ENCODE measurements at regions not wholly inside any gene's neighbourhood (a gene's known extent, or its start where the extent isn't known, plus 50 kb on each side); places are given as distances from the start of the nearest gene placed in this dataset.

DNA sequence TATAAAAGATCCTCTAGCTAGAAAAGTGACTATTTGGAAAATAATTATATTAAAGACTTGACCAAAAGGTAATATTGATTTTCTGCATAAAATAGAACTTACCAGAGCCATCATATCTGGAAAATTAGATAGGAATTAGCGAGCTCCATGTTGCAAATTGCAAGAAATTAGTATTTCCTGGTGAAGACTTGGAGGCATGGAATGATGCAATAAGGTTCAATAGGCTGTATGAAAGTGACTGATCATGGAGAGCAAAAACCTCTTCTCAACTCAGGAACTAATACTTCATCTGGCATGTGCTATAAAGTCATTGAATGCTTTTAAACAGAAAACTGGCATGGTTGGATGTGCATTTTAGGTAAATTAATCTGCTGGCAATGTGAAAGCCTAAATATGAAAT lies 66.3 kb upstream of the UFM1 start:
- ChIA-PET CTCF (no interaction called here), POLR2A (no interaction called here)
- ATAC-seq (ENCODE audit: low read depth) (no peak), DNase-seq (no peak)
- TF ChIP-seq, protein P1, sequence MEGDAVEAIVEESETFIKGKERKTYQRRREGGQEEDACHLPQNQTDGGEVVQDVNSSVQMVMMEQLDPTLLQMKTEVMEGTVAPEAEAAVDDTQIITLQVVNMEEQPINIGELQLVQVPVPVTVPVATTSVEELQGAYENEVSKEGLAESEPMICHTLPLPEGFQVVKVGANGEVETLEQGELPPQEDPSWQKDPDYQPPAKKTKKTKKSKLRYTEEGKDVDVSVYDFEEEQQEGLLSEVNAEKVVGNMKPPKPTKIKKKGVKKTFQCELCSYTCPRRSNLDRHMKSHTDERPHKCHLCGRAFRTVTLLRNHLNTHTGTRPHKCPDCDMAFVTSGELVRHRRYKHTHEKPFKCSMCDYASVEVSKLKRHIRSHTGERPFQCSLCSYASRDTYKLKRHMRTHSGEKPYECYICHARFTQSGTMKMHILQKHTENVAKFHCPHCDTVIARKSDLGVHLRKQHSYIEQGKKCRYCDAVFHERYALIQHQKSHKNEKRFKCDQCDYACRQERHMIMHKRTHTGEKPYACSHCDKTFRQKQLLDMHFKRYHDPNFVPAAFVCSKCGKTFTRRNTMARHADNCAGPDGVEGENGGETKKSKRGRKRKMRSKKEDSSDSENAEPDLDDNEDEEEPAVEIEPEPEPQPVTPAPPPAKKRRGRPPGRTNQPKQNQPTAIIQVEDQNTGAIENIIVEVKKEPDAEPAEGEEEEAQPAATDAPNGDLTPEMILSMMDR (IDR thresholded peaks at IDR 0.05), result no peak
- Mint-ChIP-seq H3K4me1 (no peaks in the 10 kb centered on the region), H3K27me3 (no peaks in the 10 kb centered on the region), H3K36me3 (ENCODE audit: low read depth) (no peaks in the 10 kb centered on the region), H3K27ac (no peak overlapping the region), H3K9me3 (peaks cover 21% of the 10 kb centered on the region), H3K4me3 (no peak overlapping the region)
- intact Hi-C loops (cut with micrococcal nuclease), result no loop called here

DNA sequence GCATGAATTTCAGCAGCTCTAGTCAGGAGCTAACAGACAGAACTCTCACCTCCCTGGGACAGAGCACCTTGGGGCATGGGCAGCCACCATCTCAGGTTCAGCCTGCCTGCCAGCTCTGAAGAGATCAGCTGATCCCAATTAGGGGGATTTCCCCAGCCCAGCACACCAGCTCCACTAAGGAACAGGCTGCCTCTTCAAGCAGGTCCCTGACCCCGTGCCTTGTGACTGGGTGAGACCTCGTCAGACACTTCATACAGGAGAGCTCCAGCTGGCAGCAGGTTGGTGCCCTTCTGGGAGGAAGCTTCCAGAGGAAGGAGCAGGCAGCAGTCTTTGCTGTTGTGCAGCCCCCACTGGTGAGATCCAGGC lies 84.5 kb upstream of the UFM1 start:
- Mint-ChIP-seq H3K4me1 (no peaks in the 10 kb centered on the region), H3K9me3 (peaks cover 9% of the 10 kb centered on the region), H3K4me3 (no peak overlapping the region), H3K27me3 (no peaks in the 10 kb centered on the region), H3K27ac (no peak overlapping the region), H3K36me3 (ENCODE audit: low read depth) (no peaks in the 10 kb centered on the region)
- DNase-seq (no peak), ATAC-seq (ENCODE audit: low read depth) (no peak)
- CTCF ChIA-PET, result no interaction called here
- TF ChIP-seq, protein P1 (IDR thresholded peaks at IDR 0.05), result no peak
- POLR2A ChIA-PET, result no interaction called here
- intact Hi-C loops (cut with micrococcal nuclease), result no loop called here

DNA sequence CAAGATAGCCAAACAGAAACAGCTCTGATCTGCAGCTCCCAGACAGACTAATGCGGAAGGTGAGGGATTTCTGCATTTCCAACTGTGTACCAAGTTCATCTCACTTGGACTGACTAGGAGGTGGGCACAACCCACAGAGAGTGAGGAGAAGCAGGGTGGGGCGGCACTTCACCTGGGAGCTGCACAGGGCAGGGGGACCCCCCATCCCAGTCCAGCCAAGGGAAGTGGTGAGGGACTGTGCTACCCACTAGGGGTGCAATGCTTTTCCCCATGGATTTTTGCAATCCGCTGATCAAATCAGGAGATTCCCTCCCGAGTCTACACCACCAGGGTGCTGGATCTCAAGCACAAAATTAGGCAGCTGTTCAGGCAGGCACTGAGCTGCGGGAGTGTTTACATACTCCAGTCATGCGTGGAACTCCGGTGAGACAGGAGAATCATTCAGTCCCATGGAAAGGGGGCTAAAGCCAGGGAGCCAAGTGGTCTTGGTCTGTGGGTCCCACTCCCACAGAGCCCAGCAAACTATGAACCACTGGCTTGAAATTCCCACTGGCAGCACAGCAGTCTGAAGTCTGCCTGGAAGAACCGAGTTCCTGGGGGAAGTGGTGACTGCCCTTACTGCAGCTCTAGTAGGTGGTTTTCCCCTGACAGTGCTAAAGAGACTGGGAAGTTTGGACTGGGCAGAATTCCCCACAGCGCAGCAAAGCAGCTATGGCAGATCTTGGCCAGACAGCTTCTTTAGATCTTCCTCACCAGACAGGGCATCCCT lies 85.1 kb upstream of the UFM1 start:
- ATAC-seq (ENCODE audit: low read depth) (no peak), DNase-seq (no peak)
- Mint-ChIP-seq H3K4me3 (no peak overlapping the region), H3K4me1 (no peaks in the 10 kb centered on the region), H3K9me3 (peaks cover 9% of the 10 kb centered on the region), H3K36me3 (ENCODE audit: low read depth) (no peaks in the 10 kb centered on the region), H3K27me3 (no peaks in the 10 kb centered on the region), H3K27ac (no peak overlapping the region)
- POLR2A ChIA-PET, result no interaction called here
- CTCF ChIA-PET, result no interaction called here
- intact Hi-C loops (cut with micrococcal nuclease), result no loop called here
- TF ChIP-seq, protein P1 (IDR thresholded peaks at IDR 0.05), result no peak

DNA sequence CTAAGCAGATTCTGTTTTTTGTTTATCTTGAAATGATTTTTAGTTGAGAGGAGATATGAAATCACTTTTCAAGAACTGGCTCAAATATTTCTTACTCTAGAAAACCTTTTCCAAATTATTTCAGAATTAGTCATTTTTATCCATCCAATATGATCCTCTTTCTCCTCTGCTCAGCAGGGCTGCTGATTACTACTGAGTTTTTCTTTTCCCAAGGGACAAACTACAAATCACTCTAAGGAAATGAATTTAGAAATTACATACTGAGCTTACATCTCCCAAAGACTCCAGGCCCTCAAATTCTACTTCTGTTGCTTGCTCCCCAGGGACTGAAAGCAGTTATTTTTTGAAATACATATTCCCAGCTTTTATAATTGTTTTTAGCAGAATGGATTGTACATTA lies 87.4 kb upstream of the UFM1 start:
- Mint-ChIP-seq H3K27ac (no peak overlapping the region), H3K36me3 (ENCODE audit: low read depth) (no peaks in the 10 kb centered on the region), H3K4me3 (no peak overlapping the region), H3K27me3 (no peaks in the 10 kb centered on the region), H3K4me1 (no peaks in the 10 kb centered on the region), H3K9me3 (no peaks in the 10 kb centered on the region)
- DNase-seq (no peak), ATAC-seq (ENCODE audit: low read depth) (no peak)
- POLR2A ChIA-PET, result no interaction called here
- CTCF ChIA-PET, result no interaction called here
- TF ChIP-seq, protein P1 (IDR thresholded peaks at IDR 0.05), result no peak
- intact Hi-C loops (cut with micrococcal nuclease), result no loop called here

DNA sequence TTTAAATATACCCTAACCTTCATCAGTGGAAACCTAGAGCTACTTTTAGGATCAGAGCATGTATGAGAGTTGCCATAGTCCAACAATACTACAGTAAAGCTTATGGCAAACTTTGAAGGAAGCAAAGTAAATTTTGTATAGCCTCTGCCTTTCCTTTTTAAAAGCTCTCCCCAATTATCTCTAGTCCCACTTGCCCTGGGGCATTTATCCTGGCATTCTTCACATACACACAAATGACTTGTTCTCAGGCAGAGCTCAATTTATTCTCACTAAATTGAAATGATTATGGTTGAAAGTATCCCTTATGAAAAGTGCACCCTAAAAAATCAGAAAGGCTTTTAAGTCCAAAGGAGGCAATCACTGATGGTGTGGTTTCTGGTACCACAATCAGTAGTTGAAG lies 94.1 kb upstream of the UFM1 start:
- no peaks in the 10 kb centered on the region for H3K9me3 Mint-ChIP-seq
- H3K4me3 Mint-ChIP-seq, result no peak overlapping the region
- H3K36me3 Mint-ChIP-seq (ENCODE audit: low read depth), result no peaks in the 10 kb centered on the region
- ATAC-seq (ENCODE audit: low read depth) (no peak), DNase-seq (no peak)
- ChIA-PET CTCF (no interaction called here), POLR2A (no interaction called here)
- H3K4me1 Mint-ChIP-seq, result no peaks in the 10 kb centered on the region
- intact Hi-C loops (cut with micrococcal nuclease), result no loop called here
- no peaks in the 10 kb centered on the region for H3K27me3 Mint-ChIP-seq
- no peak overlapping the region for H3K27ac Mint-ChIP-seq
- TF ChIP-seq, protein P1 (IDR thresholded peaks at IDR 0.05), result no peak

All from activated B cell treated with CpG ODN at 0.5 μM for 24 hours (primary cell).